NCI-H1048 (cell line): ENCODE measurements at regions not wholly inside any gene's neighbourhood (a gene's known extent, or its start where the extent isn't known, plus 50 kb on each side); places are given as distances from the start of the nearest gene placed in this dataset.

Experiments used
- DNase-seq: peaks from one replicate; lab custom pipeline; 2025; lab: John Stamatoyannopoulos, UW

DNA sequence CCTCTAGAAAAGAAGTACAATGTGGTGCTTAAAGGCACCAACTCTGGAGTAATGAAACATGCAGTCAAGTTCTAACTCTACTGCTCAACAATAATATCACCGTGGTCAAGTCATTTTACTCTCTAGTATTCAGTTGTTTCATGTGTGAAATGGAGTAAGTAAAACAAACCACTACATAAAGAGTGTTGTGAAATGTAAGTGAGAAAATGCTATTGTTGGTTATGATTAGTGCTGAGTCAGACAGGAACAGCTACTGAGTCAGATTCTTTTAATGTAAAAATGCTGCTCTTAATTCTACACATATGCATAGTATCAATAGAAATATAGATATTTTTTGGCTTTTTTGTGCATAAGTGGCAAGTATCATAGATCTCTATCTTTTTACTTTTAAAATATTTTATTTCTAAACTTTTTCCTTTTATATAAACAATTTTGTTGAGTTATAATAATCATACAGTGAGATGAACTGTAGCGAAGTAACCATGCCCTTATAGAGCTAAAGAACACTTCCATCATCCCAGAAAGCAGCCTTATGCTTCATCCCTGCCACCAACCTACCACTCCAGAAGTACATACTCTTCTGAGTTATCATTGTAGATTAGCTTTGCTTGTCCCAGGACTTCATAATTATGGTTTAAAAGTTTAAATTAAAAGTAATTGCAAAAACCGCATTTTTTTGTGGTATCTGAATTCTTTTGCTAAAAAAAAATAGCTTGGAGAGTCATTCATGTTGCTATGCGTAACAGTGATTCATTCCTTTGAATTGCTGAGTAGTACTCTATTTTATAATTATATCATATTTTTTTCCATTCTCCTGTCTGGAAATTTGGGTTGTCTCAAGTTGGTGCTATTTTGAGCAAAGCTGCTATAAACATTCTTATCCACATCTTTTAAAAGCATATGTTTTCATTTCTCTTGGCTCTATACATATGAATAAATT is 548.2 kb upstream of the CLINT1 start:
- DNase-seq: no peak

DNA sequence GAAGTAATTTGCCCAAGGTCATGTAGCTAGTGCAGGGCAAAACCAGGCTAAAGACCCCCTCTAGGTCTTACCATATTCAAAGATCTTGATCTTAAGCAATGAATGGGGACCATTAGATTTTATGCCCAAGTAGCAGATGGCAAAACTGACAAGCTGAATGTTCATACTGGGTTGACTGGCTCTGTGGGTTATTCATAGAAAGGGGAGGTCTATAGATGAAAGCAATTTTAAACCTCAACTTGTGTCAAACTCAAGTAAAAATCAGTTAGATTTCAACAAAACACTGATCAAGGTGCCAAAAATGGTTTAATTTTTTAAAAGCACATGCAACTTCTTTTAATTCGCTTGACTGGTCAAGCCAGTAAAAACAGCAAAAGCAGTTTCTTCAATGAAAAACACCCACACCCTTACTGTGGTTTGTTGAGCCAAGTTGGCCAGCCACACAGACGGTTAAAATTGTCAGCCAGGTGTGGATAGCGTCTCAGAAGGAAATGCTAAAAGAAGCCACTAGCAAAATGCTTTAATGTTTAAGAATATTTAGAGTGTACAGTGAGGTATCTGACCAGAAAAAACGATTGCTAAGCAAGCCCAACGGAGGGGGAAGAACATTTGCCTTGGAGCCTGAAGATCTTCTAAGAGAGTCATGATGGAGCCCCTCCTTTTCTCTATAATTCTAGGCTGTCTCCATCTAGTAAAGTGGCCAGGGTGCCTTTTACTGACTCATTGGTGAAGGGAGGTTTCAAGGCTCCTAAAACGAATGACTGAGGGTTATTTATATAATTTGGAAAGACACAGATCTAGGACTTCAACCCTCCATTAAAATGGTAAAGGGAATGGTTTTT is 539.6 kb upstream of the CLINT1 start:
- DNase-seq: no peak

GRCh38 chr5:158397278-158397677 is 538.3 kb upstream of the CLINT1 start:
- DNase-seq: no peak

DNA sequence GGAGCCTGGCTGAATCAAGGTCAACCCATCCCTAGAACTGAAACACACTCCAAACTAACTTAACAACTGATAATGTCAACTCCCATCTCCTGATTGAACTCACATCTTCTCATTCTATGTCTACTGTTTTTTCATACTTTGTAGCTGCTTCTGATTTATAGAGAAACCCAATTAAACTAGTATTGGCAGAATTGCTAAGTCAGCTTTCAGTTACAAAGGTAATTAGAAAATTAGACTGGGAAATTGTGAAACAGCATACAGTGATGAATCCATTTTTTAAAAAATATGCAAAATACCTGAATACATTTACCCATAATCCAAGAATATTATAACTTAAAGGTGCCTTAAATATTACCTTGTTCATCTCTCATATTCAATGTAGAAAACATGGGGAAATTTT is 535.2 kb upstream of the CLINT1 start:
- no peak for DNase-seq

GRCh38 chr5:158393457-158393856 is 534.5 kb upstream of the CLINT1 start:
- DNase-seq: no peak

- DNase-seq: no peak
These were observed 533.8 kb upstream of the CLINT1 start for GRCh38 chr5:158392753-158393152.

- no peak for DNase-seq
These were observed 531.6 kb upstream of the CLINT1 start for GRCh38 chr5:158390577-158390976.

GRCh38 chr5:158389786-158390185 is 530.8 kb upstream of the CLINT1 start:
- DNase-seq: no peak

DNA sequence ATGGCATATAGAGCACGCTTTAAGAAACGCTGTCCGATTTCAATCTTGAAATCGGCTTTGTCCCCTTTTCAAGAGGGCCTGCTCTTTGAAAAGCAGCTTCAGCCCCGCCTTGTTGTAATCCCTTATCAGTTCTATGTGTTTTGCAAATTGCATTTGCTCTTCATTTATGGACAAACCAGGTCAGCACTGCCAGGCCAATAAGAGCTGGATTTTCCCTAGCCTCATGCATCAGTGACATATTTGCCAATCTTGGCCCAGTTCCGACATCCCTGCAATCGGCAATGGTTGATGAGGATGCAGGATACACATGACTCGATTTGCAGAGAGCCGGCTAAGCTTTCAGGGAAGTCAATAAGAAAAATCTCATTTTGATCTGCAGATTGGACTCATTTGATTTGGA is 529.1 kb upstream of the CLINT1 start:
- DNase-seq: no peak

- no peak for DNase-seq
These were observed 528.6 kb upstream of the CLINT1 start for GRCh38 chr5:158387499-158387898.

- no peak for DNase-seq
These were observed 527.0 kb upstream of the CLINT1 start for GRCh38 chr5:158385982-158386381.

DNA sequence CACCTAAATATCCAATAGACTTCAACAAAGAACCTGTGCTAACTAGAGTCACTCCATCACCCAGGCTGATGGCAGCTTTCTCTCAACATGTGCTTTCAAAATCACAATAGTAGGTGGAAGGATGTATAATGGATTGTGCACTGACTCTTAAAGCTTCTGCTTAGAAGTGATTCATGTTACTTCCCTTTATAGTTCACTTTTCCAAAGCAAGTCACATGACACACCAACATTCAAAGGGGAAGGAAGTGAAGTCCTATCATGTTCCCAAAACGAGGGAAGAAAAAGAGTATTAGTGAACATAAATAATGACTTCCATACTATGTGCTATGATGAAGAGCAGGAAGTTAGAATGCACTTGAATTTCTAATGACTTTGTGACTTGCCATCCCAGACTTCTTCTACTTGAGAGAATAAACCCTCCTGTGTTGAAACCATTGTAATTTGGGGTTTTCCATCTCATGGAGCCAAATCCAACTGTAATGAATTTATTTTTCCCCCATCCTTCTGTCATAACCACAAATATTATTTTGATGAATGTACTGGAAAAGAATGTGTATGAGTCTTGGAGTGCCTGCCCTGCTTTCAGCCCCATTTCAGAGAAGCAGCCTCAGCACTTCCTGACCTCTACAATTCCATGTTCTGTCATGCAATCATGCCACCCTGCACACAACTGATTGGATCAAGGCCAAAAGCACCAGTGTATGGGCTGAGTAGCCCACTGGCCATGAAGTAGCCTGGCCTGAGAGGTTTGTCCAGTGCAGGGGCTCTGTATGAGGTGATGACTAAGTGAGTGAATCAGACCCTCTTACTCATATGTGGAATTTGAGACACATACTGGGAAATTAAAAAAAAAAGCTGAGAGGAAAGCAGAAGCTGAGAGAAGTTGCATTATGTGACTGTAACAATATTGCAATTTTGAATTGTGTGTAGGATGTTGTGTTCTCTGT is 525.9 kb upstream of the CLINT1 start:
- no peak for DNase-seq

- DNase-seq: no peak
These were observed 524.5 kb upstream of the CLINT1 start for GRCh38 chr5:158383486-158383885.

DNA sequence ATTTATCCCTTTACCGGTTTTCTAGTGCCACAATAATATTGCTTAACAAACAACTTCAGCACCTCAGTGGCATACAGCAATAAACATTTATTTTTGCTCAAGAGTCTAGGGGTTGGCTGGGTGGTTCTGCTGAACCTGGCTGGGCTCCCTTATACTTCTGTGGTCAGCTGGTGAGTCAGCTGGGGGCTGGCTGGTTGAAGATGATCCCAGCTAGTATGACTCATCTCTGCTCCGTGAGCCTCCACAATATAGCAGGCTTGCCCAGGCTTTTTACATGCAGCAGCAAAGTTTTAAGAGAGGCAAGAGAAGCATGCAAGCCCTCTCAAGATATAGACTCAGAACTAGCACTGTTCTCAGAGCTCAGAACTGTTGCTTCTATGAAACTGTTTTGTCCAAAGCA is 523.5 kb upstream of the CLINT1 start:
- no peak for DNase-seq

GRCh38 chr5:158381614-158382160 is 522.7 kb upstream of the CLINT1 start:
- no peak for DNase-seq

DNA sequence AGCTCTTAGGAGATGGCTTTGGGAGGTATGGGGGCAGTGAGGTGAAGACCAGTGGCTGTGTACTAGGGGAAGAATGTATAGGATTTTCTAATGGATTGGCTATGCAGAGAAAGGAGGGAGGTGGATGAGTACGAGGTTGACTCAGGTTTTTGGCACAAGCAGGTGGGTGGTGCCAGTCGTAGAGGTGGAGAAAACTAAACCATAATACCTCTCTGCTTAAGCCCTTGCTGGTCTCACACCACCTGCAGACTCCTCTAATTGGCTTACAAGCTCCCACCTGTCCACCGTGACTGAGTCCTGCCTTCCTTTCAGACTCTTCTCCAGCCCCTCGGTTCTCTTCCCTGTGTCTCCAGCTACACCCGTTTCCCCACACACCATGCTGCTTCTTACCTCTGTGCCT is 521.7 kb upstream of the CLINT1 start:
- no peak for DNase-seq

DNA sequence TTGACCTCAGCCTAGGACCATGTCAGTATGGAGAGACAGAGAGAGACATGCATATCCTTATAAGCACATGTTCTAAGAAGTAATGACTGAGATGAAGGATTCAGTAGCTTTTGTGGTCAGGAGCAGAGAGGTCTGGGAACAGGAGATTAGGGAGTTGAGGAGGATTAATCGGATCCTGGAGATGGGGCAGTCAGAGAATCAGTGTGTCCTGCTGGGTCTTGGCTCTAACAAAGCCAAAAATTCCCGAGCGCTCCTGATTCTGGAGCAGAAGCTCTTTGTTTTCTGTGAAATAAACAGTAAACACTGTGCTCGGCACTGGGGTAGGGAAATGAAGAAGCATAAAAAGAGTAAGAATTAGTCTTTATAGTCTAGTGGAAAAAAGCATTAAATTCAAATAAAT is 520.0 kb upstream of the CLINT1 start:
- DNase-seq: no peak

GRCh38 chr5:158376679-158377078 is 517.7 kb upstream of the CLINT1 start:
- DNase-seq: no peak

DNA sequence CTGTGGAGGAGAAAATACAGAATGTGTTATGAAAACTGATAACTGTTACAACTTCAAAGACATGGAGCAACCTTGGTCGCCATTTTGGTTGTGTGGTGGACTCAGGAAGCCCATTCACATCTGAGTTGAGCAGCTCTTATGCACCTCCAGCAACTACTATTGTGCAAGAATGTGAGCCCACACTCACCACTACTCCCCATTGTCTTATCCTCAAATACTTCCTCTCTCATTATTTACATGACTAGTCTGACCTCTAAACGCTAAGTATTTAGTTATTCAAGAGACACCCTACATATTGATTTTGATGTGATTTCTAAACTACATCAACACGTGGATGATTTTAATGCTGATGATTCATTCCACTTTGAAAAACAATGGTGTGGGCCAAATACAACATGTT is 516.6 kb upstream of the CLINT1 start:
- no peak for DNase-seq

GRCh38 chr5:158373608-158374395 is 514.9 kb upstream of the CLINT1 start:
- DNase-seq: no peak

DNA sequence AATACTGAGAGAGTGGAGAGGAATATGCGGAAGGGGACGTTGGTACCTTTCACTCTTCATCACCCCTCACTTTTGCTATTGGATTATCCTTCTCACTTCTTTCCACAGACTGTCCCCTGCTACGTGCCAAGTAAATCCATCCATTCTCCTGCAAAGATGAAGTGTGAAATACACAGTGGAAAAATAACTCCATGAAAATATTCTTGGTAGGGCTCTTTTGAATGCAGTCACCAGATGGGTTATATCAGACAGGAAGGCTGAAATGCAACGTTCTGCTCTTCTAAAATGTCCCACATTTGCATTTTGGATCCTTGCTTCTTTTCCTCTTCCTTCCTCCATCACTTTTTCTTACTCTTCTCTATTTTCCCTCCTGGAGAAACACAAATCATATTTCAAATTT is 510.3 kb upstream of the CLINT1 start:
- no peak for DNase-seq
